ENCODE measurements at regions not wholly inside any gene's neighbourhood (a gene's known extent, or its start where the extent isn't known, plus 50 kb on each side); places are given as distances from the start of the nearest gene placed in this dataset.
"Not testable (repeated sequence)": the region's sequence is repeated elsewhere in the genome, so short reads cannot be mapped to it uniquely, and the experiment has no call there.

GRCh38 chr17:52892334-52892733 is 733.8 kb upstream of the CA10 start:
- no peak for DNase-seq (ENCODE audit: low spot score)

DNA sequence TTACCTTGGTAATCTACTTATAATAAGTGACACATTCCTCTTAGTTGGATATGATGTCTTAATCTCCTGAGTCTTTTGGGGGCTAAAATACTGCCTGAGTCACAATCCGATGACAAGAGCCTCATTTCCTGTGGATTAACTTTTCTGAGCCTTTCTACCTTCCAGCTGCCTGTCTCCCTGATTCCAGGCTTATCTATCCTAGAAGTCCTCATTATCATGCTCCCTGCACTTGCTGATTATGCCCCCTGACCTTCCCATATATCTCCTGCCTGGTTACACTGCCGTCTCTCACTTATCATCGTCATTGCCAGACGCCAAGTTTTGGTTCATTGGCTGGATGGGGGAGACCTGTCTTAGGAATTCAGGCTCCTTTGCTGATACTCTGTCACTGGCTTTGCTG is 727.4 kb upstream of the CA10 start:
- no peak for DNase-seq (ENCODE audit: low spot score)

DNA sequence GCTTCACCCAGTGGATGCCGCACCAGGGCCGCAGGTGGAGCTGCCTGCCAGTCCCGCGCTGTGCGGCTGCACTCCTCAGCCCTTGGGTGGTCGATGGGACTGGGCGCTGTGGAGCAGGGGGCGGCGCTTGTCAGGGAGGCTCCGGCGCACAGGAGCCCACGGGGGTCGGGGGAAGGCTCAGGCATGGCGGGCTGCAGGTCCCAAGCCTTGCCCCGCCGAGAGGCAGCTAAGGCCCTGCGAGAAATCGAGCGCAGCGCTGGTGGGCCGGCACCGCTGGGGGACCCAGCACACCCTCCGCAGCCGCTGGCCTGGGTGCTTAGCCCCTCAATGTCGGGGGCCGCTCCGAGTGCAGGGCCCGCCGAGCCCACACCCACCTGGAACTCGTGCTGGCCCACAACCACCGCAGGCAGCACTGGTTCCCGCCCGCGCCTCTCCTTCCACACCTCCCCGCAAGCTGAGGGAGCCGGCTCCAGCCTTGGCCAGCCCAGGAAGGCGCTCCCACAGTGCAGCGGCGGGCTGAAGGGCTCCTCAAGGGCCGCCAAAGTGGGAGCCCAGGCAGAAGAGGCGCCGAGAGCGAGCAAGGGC is 725.5 kb upstream of the CA10 start:
- DNase-seq (ENCODE audit: low spot score) = not testable (repeated sequence)

DNA sequence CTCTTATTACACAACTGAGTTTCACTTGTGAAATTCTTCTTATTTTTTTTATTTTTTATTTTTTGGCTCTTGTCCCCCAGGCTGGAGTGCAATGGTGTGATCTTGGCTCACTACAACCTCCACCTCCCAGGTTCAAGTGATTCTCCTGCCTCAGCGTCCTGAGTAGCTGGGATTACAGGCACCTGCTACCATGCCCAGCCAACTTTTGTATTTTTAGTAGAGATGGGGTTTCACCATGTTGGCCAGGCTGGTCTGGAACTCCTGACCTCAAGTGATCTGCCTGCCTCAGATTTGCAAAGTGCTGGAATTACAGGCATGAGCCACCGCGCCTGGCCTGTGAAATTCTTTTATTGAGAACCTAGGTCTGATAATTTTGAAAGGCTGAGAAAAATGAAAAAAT is 688.3 kb upstream of the CA10 start:
- DNase-seq (ENCODE audit: low spot score) = not testable (repeated sequence)

GRCh38 chr17:52841971-52842370 is 683.5 kb upstream of the CA10 start:
- DNase-seq (ENCODE audit: low spot score) = no peak

DNA sequence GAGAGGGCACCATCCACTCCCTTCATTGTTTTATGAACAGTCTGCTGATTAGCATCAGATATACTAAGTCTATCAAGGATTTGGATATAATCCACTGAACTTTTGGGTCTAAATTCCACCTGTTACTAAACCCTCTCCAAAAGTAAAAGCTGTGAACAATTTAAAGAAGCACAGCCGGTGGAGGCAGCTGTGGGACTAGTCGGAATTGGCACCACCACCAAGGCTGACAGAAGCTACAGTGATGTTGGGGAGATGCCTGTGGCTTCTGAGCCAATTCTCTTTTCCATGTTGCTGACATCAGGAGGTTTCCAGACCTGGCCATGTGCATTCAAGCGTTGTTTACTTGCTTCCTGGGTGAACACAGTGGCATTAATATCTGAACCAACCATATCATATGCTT is 679.0 kb upstream of the CA10 start:
- DNase-seq (ENCODE audit: low spot score) = no peak

DNA sequence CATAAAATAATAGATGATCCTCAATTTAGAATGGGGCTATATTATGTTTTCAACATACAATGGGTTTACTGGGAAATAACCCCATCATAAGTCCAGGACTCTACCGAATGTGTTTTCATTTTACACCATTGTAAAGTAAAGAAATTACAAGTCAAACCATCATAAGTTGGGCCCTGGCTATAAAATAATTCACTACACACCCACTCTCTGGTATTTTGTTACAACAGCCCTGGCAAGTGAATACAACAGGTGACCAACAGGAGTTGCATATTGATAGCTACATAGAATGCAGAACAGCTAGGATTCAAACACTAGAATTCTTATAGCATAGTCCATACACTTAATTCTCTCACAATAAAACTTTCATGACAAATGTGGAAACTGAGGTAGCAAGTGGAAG is 673.0 kb upstream of the CA10 start:
- no peak for DNase-seq (ENCODE audit: low spot score)

GRCh38 chr17:52828621-52829020 is 670.1 kb upstream of the CA10 start:
- no peak for DNase-seq (ENCODE audit: low spot score)

- DNase-seq (ENCODE audit: low spot score) = no peak
Observed at GRCh38 chr17:52827526-52827925, 669.0 kb upstream of the CA10 start.

GRCh38 chr17:52824542-52824941 is 666.0 kb upstream of the CA10 start:
- DNase-seq (ENCODE audit: low spot score) = no peak

DNA sequence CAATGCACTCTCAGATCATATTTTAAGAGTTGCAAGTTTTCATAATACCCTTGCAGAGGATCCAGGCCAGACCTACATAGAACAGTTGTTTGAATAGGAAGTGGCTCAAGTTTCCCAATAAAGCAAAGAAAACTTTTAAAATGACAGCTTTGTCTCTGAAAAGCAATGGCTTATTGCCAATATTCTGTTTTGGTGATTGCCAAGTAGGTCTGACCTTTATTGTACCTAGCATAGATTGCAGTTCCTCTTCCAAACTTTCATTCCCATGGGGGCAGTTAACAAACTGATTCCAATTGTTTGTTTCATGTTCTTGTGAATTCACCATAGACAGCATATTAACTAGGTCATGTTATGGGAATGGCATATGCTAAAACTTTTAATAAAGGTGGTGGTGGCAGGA is 664.6 kb upstream of the CA10 start:
- DNase-seq (ENCODE audit: low spot score) = no peak

DNA sequence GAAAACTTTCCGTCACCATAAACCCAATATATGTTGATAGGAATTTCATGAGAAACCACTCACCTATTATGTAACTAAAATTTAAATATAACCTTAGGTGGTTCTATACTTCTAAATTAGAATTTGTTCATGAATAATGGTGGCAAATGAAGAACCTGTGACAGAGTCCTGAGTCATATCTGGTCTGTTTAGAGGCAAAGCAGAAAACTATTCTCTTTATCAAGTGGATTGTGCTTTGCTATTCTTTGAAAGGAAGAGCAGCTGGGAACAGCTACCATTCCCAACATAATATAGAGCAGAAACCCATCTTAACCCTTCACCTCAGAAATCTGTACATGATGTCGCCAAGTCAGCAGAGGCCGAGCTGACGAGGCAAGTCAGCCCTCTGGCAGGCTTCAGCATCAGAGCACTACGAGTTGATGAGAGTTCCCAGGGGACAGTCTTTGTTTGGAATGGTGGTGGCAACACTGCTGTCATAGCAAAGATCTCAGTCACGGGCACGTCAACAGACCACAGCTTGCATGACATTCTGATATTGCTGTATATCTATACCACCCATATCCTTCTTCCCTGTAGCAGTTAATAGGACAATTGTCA is 631.9 kb upstream of the CA10 start:
- no peak for DNase-seq (ENCODE audit: low spot score)

DNA sequence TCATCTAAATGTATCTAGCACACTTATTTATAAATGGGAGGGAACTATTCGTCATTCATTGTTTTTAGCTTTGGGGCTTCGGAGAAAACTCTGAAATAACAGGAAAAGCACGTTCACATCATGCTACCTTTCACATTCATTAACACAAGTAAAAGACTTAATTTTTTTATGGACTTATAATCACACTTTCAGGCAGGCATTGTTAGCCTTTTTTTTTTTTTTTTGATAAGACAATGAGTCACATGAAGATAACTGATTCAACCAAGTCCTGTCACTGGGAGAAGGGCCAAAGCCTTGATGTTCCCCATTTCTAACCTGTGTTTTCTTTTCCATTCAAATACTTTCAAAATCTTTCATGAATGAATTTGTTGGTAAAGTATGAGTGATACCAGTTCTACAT is 631.3 kb upstream of the CA10 start:
- no peak for DNase-seq (ENCODE audit: low spot score)

GRCh38 chr17:52776234-52776633 is 617.7 kb upstream of the CA10 start:
- DNase-seq (ENCODE audit: low spot score) = no peak

- DNase-seq (ENCODE audit: low spot score) = no peak
Observed at GRCh38 chr17:52762794-52763167, 604.3 kb upstream of the CA10 start.

- no peak for DNase-seq (ENCODE audit: low spot score)
Observed at GRCh38 chr17:52762147-52762793, 603.8 kb upstream of the CA10 start.

- DNase-seq (ENCODE audit: low spot score) = no peak
Observed at GRCh38 chr17:52759864-52760263, 601.4 kb upstream of the CA10 start.

GRCh38 chr17:52758481-52758880 is 600.0 kb upstream of the CA10 start:
- DNase-seq (ENCODE audit: low spot score) = no peak

DNA sequence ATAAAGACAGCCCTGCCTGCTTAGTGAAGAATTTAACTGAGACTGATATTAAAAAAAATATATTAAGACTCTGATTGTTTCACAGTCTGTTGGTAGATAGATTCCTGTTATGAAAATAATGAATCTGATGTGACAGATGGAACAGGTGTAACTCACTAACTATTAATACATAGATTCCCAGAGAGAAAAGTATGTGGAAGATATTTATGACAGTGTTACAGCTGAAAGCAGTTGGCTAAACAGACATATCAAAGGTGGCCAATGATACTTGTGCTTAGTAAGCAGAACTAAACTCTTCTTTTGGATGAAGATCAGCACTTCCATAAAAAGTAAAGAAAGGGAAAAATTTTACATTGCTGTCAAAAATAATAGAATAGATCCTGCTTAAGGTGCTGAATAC is 598.2 kb upstream of the CA10 start:
- no peak for DNase-seq (ENCODE audit: low spot score)

DNA sequence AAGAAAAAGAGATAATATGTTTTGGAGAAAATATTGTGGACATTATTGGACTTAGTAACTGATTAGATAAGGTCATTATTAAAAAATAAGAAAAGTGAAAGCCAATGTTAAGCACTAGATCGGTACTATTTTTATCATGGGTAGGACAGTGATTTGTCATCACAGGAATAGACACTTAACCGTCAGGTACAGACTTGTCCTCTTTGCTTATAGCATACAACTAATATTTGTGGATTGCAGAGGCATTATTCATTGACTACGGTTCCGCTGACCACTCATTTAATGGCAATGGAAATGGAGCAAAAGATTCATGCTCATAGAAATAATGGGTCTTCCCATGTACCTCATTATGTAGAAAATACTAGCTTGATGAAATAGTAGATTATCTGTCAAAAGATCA is 596.3 kb upstream of the CA10 start:
- DNase-seq (ENCODE audit: low spot score) = no peak

DNA sequence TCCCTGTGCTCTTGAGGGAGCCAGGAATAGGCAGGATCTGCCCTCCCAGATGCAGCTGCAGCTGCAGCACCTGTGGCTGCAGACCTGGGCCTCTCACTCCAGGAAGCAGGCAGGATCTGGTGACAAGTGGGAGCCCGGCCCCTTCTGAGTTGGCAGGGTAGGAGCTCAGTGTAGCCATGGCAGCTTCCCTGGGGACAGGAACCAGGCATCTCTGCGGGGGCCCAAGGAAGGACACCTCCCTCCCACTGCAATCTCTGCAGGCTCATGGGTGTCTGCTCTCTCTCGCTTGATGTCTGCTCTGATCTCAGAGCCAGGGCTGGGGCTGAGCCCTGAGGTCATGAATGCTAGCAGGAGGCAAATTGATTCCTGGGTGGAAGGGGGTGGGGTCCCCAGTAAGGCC is 592.5 kb upstream of the CA10 start:
- no peak for DNase-seq (ENCODE audit: low spot score)

- DNase-seq (ENCODE audit: low spot score) = no peak
Observed at GRCh38 chr17:52744179-52744578, 585.7 kb upstream of the CA10 start.

- no peak for DNase-seq (ENCODE audit: low spot score)
Observed at GRCh38 chr17:52740006-52740405, 581.5 kb upstream of the CA10 start.

- DNase-seq (ENCODE audit: low spot score) = no peak
Observed at GRCh38 chr17:52738791-52739190, 580.3 kb upstream of the CA10 start.

Data from RKO (cell line).